ENCODE measurements at regions not wholly inside any gene's neighbourhood (a gene's known extent, or its start where the extent isn't known, plus 50 kb on each side); places are given as distances from the start of the nearest gene placed in this dataset.

DNA sequence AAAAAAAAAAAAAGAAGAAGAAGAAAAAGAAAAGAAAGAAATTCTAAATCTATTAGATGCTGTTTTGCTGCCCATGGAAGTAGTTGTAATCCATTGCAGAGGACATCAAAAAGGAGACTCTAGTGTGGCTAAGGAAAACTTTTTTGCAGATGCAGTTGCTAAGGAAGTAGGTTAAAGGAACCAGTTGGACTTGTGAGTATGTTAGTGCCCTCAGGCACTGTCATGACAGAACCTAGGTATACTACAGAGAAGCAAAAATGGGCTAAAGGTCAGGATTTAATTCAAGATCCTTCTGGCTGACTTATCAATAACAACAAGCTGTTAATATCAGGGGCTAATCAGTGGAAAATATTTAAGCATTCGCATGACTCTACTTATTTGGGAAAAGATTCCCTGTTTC, 1571.6 kb upstream of the FLRT2 start:
- TF ChIP-seq, protein P1, sequence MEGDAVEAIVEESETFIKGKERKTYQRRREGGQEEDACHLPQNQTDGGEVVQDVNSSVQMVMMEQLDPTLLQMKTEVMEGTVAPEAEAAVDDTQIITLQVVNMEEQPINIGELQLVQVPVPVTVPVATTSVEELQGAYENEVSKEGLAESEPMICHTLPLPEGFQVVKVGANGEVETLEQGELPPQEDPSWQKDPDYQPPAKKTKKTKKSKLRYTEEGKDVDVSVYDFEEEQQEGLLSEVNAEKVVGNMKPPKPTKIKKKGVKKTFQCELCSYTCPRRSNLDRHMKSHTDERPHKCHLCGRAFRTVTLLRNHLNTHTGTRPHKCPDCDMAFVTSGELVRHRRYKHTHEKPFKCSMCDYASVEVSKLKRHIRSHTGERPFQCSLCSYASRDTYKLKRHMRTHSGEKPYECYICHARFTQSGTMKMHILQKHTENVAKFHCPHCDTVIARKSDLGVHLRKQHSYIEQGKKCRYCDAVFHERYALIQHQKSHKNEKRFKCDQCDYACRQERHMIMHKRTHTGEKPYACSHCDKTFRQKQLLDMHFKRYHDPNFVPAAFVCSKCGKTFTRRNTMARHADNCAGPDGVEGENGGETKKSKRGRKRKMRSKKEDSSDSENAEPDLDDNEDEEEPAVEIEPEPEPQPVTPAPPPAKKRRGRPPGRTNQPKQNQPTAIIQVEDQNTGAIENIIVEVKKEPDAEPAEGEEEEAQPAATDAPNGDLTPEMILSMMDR (IDR thresholded peaks at IDR 0.05; ENCODE audit: low read depth, low read length), result no peak
- no peak for TF ChIP-seq POLR2A (IDR thresholded peaks at IDR 0.05; ENCODE audit: extremely low read depth, insufficient read length)

Data from NB4 (cell line).